CD4-positive, alpha-beta T cell treated with Interferon alpha-2 for 1 hour (primary cell): ENCODE measurements at regions not wholly inside any gene's neighbourhood (a gene's known extent, or its start where the extent isn't known, plus 50 kb on each side); places are given as distances from the start of the nearest gene placed in this dataset.

Source experiments
- DNase-seq, 2 donors: peaks; one replicate each; pipeline ENCODE4 v3.0.0-alpha.2; 2020 to 2022

- DNase-seq, result no peak
Measured at GRCh38 chr13:34004676-34005075, 186.7 kb downstream of the RFC3 start.

- DNase-seq, result no peak
Measured at GRCh38 chr13:34006011-34006410, 188.1 kb downstream of the RFC3 start.

GRCh38 chr13:34011552-34012085 is 193.7 kb downstream of the RFC3 start:
- no peak for DNase-seq

GRCh38 chr13:34012382-34012781 is 194.4 kb downstream of the RFC3 start:
- DNase-seq, result no peak

- DNase-seq, result no peak
Measured at GRCh38 chr13:34013061-34013460, 195.1 kb downstream of the RFC3 start.

- no peak for DNase-seq
Measured at GRCh38 chr13:34017231-34017630, 199.3 kb downstream of the RFC3 start.

- DNase-seq, result no peak
Measured at GRCh38 chr13:34019870-34020269, 201.9 kb downstream of the RFC3 start.

- no peak for DNase-seq
Measured at GRCh38 chr13:34020388-34020787, 202.4 kb downstream of the RFC3 start.

- no peak for DNase-seq
Measured at GRCh38 chr13:34021619-34022018, 203.7 kb downstream of the RFC3 start.

- DNase-seq, result no peak
Measured at GRCh38 chr13:34025746-34026145, 207.8 kb downstream of the RFC3 start.

GRCh38 chr13:34026308-34026707 is 208.4 kb downstream of the RFC3 start:
- DNase-seq, result no peak

GRCh38 chr13:34028496-34029442 is 210.8 kb downstream of the RFC3 start:
- DNase-seq, result no peak

GRCh38 chr13:34030782-34031181 is 212.8 kb downstream of the RFC3 start:
- no peak for DNase-seq

GRCh38 chr13:34031610-34032009 is 213.7 kb downstream of the RFC3 start:
- no peak for DNase-seq

- DNase-seq, result no peak
Measured at GRCh38 chr13:34034411-34034810, 216.5 kb downstream of the RFC3 start.

- no peak for DNase-seq
Measured at GRCh38 chr13:34035178-34035577, 217.2 kb downstream of the RFC3 start.

GRCh38 chr13:34035676-34036325 is 217.9 kb downstream of the RFC3 start:
- no peak for DNase-seq

GRCh38 chr13:34037636-34038540 is 219.9 kb downstream of the RFC3 start:
- no peak for DNase-seq

GRCh38 chr13:34038541-34039068 is 220.7 kb downstream of the RFC3 start:
- DNase-seq, result no peak

- no peak for DNase-seq
Measured at GRCh38 chr13:34039678-34040077, 221.7 kb downstream of the RFC3 start.

- no peak for DNase-seq
Measured at GRCh38 chr13:34040863-34041262, 222.9 kb downstream of the RFC3 start.

- DNase-seq, result no peak
Measured at GRCh38 chr13:34044041-34044440, 226.1 kb downstream of the RFC3 start.

GRCh38 chr13:34044660-34045080 is 226.7 kb downstream of the RFC3 start:
- DNase-seq, result no peak
